Gastroesophageal sphincter (tissue), 4 donors: ENCODE measurements at regions not wholly inside any gene's neighbourhood (a gene's known extent, or its start where the extent isn't known, plus 50 kb on each side); places are given as distances from the start of the nearest gene placed in this dataset.

Experiments
- ATAC-seq: fragments of 150-250 bp; one replicate; pipeline ENCODE4 v1.9.1; 2016; ENCODE audit warnings: mild to moderate bottlenecking, moderate library complexity
- H3K27ac ChIP-seq, 4 donors: fragments of 200-600 bp; sonication (generic) in 3 of 4; 1 replicate in 3 of 4; 2 replicates in 1 of 4; pipeline ENCODE4 v1.5.1; 2016 to 2019
- H3K27me3 ChIP-seq: fragments of 200-600 bp; sonication (generic); one replicate; pipeline ENCODE4 v1.5.1; 2019
- H3K36me3 ChIP-seq, 2 donors: fragments of 200-600 bp; sonication (generic); one replicate each; pipeline ENCODE4 v1.5.1; 2019; ENCODE audit warnings: control low read depth in 1 of 2
- H3K4me1 ChIP-seq, 3 donors: fragments of 200-600 bp; sonication (generic); 1 replicate in 2 of 3; 2 replicates in 1 of 3; pipeline ENCODE4 v1.5.1; 2016 to 2019; ENCODE audit warnings: control low read depth in 2 of 3
- H3K4me3 ChIP-seq, 2 donors: fragments of 200-600 bp; sonication (generic); one replicate each; pipeline ENCODE4 v1.5.1; 2019; ENCODE audit warnings: mild to moderate bottlenecking in 1 of 2, moderate library complexity in 1 of 2
- H3K9me3 ChIP-seq, 3 donors: fragments of 200-600 bp; sonication (generic); one replicate each; pipeline ENCODE4 v1.5.1; 2017 to 2019; ENCODE audit warnings: control low read depth in 2 of 3
- EP300 ChIP-seq: sonication (generic); formaldehyde crosslinking; IDR thresholded peaks from one replicate; pipeline ENCODE4 v1.6.1; 2017; ENCODE audit warnings: antibody characterized with exemption, mild to moderate bottlenecking
- POLR2A ChIP-seq, 2 donors: fragments of 450-650 bp; IDR thresholded peaks; one replicate each; pipeline ENCODE4 v1.6.1; 2017; ENCODE audit warnings: antibody characterized with exemption in 2 of 2, mild to moderate bottlenecking in 2 of 2, moderate library complexity in 1 of 2
- POLR2AphosphoS5 ChIP-seq: sonication (generic); formaldehyde crosslinking; IDR thresholded peaks from one replicate; pipeline ENCODE4 v1.6.1; 2017; ENCODE audit warnings: antibody characterized with exemption
- WGBS, 2 donors: methylation state at CpG; one replicate each; pipeline ENCODE4 v1.1.5; 2018; ENCODE audit warnings: low coverage in 1 of 2; 5-methylcytosine and 5-hydroxymethylcytosine counted together
- TF ChIP-seq, protein P1 (sequence below), 4 experiments: fragments of 200-600 bp in 2 of 4; fragments of 450-650 bp in 2 of 4; sonication (generic) in 1 of 4; IDR thresholded peaks; one replicate each; pipeline ENCODE4 v1.5.1; 2017 to 2019; ENCODE audit warnings: antibody characterized with exemption in 4 of 4, mild to moderate bottlenecking in 2 of 4, moderate library complexity in 2 of 4

DNA sequence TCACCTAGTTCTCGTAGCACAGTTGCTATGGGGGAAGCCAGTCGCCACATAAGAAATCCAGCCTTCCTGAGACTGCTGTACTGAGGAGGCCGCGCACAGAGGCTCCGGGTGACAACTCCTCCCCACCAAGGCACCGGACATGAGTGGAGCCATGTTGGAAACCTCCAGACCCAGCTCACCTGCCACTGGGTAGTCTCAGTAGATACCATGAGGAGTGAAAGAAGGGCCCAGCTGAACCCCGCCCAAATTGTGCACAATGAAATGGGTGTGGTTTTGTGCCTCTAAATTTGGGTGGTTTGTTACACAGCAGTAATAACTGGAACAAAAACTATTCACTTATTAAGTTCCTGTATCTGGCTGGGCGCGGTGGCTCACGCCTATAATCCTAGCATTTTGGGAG lies 198.7 kb downstream of the BCOR start:
- TF ChIP-seq POLR2A (IDR thresholded peaks at IDR 0.05) (no peak), EP300 (no peak), POLR2AphosphoS5 (no peak)
- TF ChIP-seq, protein P1, sequence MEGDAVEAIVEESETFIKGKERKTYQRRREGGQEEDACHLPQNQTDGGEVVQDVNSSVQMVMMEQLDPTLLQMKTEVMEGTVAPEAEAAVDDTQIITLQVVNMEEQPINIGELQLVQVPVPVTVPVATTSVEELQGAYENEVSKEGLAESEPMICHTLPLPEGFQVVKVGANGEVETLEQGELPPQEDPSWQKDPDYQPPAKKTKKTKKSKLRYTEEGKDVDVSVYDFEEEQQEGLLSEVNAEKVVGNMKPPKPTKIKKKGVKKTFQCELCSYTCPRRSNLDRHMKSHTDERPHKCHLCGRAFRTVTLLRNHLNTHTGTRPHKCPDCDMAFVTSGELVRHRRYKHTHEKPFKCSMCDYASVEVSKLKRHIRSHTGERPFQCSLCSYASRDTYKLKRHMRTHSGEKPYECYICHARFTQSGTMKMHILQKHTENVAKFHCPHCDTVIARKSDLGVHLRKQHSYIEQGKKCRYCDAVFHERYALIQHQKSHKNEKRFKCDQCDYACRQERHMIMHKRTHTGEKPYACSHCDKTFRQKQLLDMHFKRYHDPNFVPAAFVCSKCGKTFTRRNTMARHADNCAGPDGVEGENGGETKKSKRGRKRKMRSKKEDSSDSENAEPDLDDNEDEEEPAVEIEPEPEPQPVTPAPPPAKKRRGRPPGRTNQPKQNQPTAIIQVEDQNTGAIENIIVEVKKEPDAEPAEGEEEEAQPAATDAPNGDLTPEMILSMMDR (IDR thresholded peaks at IDR 0.05), result no peak
- WGBS, 2 donors, result 100% methylated on average over 3 of the region's 10 CpGs; no CpG with 5 or more reads in 1 of the 2 donors
- no peak for ATAC-seq
- H3K27ac ChIP-seq, result no peak overlapping the region
- no peak overlapping the region for H3K4me3 ChIP-seq
- no peaks in the 10 kb centered on the region for H3K27me3 ChIP-seq
- H3K4me1 ChIP-seq, result peaks cover 0 to 14% (median 0%) of the 10 kb centered on the region in 3 donors
- no peaks in the 10 kb centered on the region for H3K9me3 ChIP-seq
- no peaks in the 10 kb centered on the region for H3K36me3 ChIP-seq

DNA sequence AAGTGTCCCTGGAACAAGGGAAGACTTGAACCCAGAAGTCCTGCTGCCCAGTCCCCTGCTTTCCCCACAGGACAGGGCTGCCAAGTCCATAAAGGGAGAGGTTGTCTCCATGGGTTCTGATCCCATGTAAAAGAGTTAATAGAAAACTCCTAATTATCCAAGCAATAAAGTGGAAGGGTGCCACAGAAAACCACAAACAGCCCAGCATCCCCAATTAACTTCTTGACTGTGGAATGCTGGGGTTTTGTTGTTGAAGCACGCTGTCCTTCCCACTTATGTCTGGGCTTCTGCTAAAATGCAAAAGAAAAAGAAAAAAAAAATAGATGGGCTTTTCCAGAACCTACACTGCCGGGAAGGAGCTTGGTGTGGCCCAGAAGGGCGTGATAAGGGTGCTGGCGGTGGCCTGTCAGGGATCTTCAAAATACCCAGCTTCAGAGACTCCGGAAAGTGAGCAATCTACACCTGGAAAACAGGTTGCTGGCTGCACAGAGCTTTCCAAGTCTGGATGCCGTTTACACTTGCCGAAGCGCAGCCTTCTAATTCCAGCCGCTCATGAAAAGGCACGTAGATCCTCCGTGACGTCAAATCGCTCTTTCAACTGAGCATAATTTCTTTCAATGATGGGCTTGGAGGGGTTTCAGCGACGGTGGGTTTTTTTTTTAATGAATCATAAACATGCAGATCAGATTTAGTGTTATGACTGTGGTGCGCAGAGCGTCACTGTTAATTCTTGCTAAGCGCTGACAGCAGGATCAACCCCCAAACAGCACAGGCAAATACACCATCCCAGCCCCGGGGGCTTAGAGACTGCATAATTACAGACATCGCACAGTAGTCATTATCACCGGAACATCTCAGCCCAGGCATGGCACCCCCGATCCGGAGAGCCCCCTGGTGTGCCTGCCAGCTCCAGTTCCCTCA lies 197.6 kb downstream of the BCOR start:
- Histone ChIP-seq H3K4me3 (no peak overlapping the region), H3K27me3 (no peaks in the 10 kb centered on the region), H3K4me1 (peaks cover 0 to 19% (median 0%) of the 10 kb centered on the region in 3 donors), H3K27ac (no peak overlapping the region), H3K36me3 (no peaks in the 10 kb centered on the region), H3K9me3 (no peaks in the 10 kb centered on the region)
- no peak for ATAC-seq
- WGBS, 2 donors, result 73 to 82% methylated on average over 3 to 9 of the region's 23 CpGs
- no peak for TF ChIP-seq POLR2AphosphoS5
- TF ChIP-seq, protein P1 (IDR thresholded peaks at IDR 0.05), result no peak
- no peak for TF ChIP-seq EP300
- TF ChIP-seq POLR2A (IDR thresholded peaks at IDR 0.05), result no peak

DNA sequence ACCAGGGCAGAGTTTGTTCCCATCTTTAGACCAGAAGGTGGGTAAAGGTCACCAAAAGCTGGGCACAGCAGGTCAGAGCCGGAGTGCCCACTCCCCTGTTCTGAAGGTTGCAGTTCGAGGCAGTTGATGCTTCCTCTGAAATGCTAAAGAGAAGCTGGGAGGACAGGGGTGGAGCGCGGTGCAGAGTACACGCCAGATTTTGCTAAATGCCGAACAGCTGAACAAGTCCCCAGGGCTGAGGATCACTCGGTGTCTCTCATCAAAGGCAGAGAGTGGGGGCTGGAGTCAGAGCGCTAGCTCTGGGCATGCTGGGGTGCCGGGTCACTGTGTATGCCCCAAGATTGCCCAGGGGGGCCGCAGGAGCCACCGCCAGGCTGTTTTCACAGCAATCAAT lies 197.0 kb downstream of the BCOR start:
- no peaks in the 10 kb centered on the region for H3K27me3 ChIP-seq
- ATAC-seq, result no peak
- WGBS, 2 donors, result no CpG with 5 or more reads among the region's 11 CpGs

GRCh38 chrX:39903343-39903742 lies 194.4 kb downstream of the BCOR start:
- 40 to 72% methylated on average over 2 to 3 of the region's 3 CpGs for WGBS, 2 donors
- Histone ChIP-seq H3K27ac (no peak overlapping the region), H3K27me3 (no peaks in the 10 kb centered on the region), H3K4me3 (no peak overlapping the region), H3K9me3 (no peaks in the 10 kb centered on the region), H3K36me3 (no peaks in the 10 kb centered on the region), H3K4me1 (peaks cover 0 to 28% (median 0%) of the 10 kb centered on the region in 3 donors)
- no peak for ATAC-seq
- TF ChIP-seq EP300 (no peak), POLR2A (IDR thresholded peaks at IDR 0.05) (no peak), POLR2AphosphoS5 (no peak)
- TF ChIP-seq, protein P1 (IDR thresholded peaks at IDR 0.05), result no peak

More for the DNA sequence above, 197.0 kb downstream of the BCOR start:
- Histone ChIP-seq H3K27ac (no peak overlapping the region), H3K4me3 (no peak overlapping the region), H3K4me1 (peaks cover 0 to 26% (median 0%) of the 10 kb centered on the region in 3 donors), H3K9me3 (no peaks in the 10 kb centered on the region), H3K36me3 (no peaks in the 10 kb centered on the region)
- TF ChIP-seq, protein P1 (IDR thresholded peaks at IDR 0.05), result no peak
- TF ChIP-seq EP300, result no peak
- no peak for TF ChIP-seq POLR2A (IDR thresholded peaks at IDR 0.05)
- no peak for TF ChIP-seq POLR2AphosphoS5

DNA sequence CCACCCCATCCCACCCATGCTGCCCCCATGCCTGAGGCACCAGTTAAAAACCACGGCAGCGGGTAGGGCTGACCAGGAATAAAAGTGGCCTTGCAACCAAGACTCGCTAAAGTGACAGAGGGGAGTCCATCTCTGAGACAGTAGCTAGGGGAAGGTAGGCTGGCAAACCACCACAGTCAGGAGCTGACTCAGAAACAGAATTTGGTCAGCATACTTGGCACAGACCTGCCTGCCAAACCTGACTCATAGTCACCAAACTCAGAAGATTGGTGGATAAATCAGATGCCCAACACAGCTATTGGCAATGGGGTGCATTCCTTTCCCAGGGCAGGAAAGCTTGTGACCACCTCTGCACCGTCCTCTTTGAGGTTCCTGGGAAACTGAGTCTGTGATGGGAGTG lies 193.8 kb downstream of the BCOR start:
- ATAC-seq, result no peak

More for the DNA sequence above, 193.8 kb downstream of the BCOR start:
- Histone ChIP-seq H3K4me1 (peaks cover 0 to 34% (median 0%) of the 10 kb centered on the region in 3 donors), H3K27ac (no peak overlapping the region), H3K36me3 (no peaks in the 10 kb centered on the region), H3K4me3 (no peak overlapping the region), H3K9me3 (no peaks in the 10 kb centered on the region), H3K27me3 (no peaks in the 10 kb centered on the region)
- WGBS, 2 donors, result 60% methylated on average over 1 of the region's 4 CpGs; no CpG with 5 or more reads in 1 of the 2 donors
- no peak for TF ChIP-seq EP300
- no peak for TF ChIP-seq POLR2A (IDR thresholded peaks at IDR 0.05)
- no peak for TF ChIP-seq POLR2AphosphoS5
- TF ChIP-seq, protein P1 (IDR thresholded peaks at IDR 0.05), result no peak
